ENCODE measurements at regions not wholly inside any gene's neighbourhood (a gene's known extent, or its start where the extent isn't known, plus 50 kb on each side); places are given as distances from the start of the nearest gene placed in this dataset.

DNA sequence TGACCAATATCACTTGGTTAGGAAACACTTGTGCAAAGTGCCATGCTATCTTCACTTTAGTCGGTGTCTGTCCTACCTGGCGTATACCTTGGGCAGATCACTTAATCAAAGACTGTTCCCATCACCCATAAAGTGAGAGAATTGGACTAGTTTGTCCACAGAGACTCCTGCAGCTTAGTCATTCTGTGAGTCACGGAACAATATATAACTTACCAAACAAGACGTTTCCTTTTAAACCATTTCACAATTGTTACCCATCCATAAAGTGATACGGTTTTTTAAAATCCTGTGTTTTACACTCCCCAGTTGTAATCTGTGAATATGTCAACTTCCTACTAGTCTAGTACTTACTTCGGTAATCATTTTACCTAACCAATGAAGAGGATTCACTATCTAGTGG lies 499.3 kb upstream of the SMIM21 start:
- TF ChIP-seq, protein P1, sequence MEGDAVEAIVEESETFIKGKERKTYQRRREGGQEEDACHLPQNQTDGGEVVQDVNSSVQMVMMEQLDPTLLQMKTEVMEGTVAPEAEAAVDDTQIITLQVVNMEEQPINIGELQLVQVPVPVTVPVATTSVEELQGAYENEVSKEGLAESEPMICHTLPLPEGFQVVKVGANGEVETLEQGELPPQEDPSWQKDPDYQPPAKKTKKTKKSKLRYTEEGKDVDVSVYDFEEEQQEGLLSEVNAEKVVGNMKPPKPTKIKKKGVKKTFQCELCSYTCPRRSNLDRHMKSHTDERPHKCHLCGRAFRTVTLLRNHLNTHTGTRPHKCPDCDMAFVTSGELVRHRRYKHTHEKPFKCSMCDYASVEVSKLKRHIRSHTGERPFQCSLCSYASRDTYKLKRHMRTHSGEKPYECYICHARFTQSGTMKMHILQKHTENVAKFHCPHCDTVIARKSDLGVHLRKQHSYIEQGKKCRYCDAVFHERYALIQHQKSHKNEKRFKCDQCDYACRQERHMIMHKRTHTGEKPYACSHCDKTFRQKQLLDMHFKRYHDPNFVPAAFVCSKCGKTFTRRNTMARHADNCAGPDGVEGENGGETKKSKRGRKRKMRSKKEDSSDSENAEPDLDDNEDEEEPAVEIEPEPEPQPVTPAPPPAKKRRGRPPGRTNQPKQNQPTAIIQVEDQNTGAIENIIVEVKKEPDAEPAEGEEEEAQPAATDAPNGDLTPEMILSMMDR (IDR thresholded peaks at IDR 0.05) = no peak
- TF ChIP-seq POLR2A (IDR thresholded peaks at IDR 0.05) (no peak), EP300 (IDR thresholded peaks at IDR 0.05) (no peak)
